HG02973 (cell line): ENCODE measurements at regions not wholly inside any gene's neighbourhood (a gene's known extent, or its start where the extent isn't known, plus 50 kb on each side); places are given as distances from the start of the nearest gene placed in this dataset.

Source experiments
- ATAC-seq: cut with Tn5 transposase; IDR thresholded peaks from one replicate; pipeline ENCODE4 v1.9.1; 2021; ENCODE audit warnings: moderate library complexity; ENCODE audit not compliant: unreplicated experiment

GRCh38 chr13:33891196-33891742 lies 73.3 kb downstream of the RFC3 start:
- no peak for ATAC-seq

GRCh38 chr13:33893559-33893958 lies 75.6 kb downstream of the RFC3 start:
- ATAC-seq, result no peak

- ATAC-seq, result no peak
Measured at GRCh38 chr13:33904431-33904830, 86.5 kb downstream of the RFC3 start.

- no peak for ATAC-seq
Measured at GRCh38 chr13:33908116-33908515, 90.2 kb downstream of the RFC3 start.

GRCh38 chr13:33910255-33910654 lies 92.3 kb downstream of the RFC3 start:
- no peak for ATAC-seq

- ATAC-seq, result no peak
Measured at GRCh38 chr13:33911521-33911920, 93.6 kb downstream of the RFC3 start.

GRCh38 chr13:33913829-33914228 lies 95.9 kb downstream of the RFC3 start:
- ATAC-seq, result no peak

GRCh38 chr13:33917190-33917589 lies 99.2 kb downstream of the RFC3 start:
- no peak for ATAC-seq

- ATAC-seq, result no peak
Measured at GRCh38 chr13:33918199-33918932, 100.4 kb downstream of the RFC3 start.

GRCh38 chr13:33919120-33919519 lies 101.2 kb downstream of the RFC3 start:
- ATAC-seq, result no peak

- no peak for ATAC-seq
Measured at GRCh38 chr13:33925563-33925962, 107.6 kb downstream of the RFC3 start.

GRCh38 chr13:33927315-33927714 lies 109.4 kb downstream of the RFC3 start:
- no peak for ATAC-seq

- no peak for ATAC-seq
Measured at GRCh38 chr13:33931397-33932311, 113.7 kb downstream of the RFC3 start.

- ATAC-seq, result no peak
Measured at GRCh38 chr13:33932769-33933406, 114.9 kb downstream of the RFC3 start.

- ATAC-seq, result no peak
Measured at GRCh38 chr13:33933810-33934209, 115.9 kb downstream of the RFC3 start.

GRCh38 chr13:33934343-33934742 lies 116.4 kb downstream of the RFC3 start:
- no peak for ATAC-seq

GRCh38 chr13:33934951-33935371 lies 117.0 kb downstream of the RFC3 start:
- no peak for ATAC-seq

GRCh38 chr13:33935969-33936368 lies 118.0 kb downstream of the RFC3 start:
- no peak for ATAC-seq

- ATAC-seq, result no peak
Measured at GRCh38 chr13:33937373-33938098, 119.6 kb downstream of the RFC3 start.

GRCh38 chr13:33940256-33940655 lies 122.3 kb downstream of the RFC3 start:
- no peak for ATAC-seq

GRCh38 chr13:33940898-33941297 lies 122.9 kb downstream of the RFC3 start:
- no peak for ATAC-seq
